ENCODE measurements at regions not wholly inside any gene's neighbourhood (a gene's known extent, or its start where the extent isn't known, plus 50 kb on each side); places are given as distances from the start of the nearest gene placed in this dataset.

DNA sequence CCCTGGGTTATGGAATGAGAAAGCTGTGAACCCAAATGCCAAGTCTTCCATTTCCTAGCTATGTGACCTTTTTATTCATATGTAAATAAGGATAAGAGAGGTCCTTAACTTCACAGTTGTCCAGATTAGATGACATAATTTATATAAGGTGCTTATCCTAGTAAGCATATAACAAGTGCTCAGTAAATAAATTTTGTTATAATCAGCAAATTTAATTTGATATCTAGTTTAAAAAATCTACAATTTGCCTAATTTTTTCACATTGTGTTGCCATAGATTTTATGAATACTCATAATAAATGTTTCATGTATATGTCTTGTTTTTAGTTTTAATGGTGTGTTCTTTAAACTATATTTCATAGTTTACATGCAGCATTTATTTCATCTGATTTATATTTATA is 130.4 kb upstream of the SPRY1 start:
- no peaks in the 10 kb centered on the region for H3K36me3 ChIP-seq
- no peaks in the 10 kb centered on the region for H3K9me3 ChIP-seq
- H3K4me3 ChIP-seq: no peak overlapping the region
- ATAC-seq (no peak), DNase-seq (no peak)
- no peak for TF ChIP-seq POLR2A (IDR thresholded peaks at IDR 0.05)
- TF ChIP-seq, protein P1, sequence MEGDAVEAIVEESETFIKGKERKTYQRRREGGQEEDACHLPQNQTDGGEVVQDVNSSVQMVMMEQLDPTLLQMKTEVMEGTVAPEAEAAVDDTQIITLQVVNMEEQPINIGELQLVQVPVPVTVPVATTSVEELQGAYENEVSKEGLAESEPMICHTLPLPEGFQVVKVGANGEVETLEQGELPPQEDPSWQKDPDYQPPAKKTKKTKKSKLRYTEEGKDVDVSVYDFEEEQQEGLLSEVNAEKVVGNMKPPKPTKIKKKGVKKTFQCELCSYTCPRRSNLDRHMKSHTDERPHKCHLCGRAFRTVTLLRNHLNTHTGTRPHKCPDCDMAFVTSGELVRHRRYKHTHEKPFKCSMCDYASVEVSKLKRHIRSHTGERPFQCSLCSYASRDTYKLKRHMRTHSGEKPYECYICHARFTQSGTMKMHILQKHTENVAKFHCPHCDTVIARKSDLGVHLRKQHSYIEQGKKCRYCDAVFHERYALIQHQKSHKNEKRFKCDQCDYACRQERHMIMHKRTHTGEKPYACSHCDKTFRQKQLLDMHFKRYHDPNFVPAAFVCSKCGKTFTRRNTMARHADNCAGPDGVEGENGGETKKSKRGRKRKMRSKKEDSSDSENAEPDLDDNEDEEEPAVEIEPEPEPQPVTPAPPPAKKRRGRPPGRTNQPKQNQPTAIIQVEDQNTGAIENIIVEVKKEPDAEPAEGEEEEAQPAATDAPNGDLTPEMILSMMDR (IDR thresholded peaks at IDR 0.05 in 4 of 5, conservative IDR thresholded peaks at IDR 0.05 in 1 of 5): no peak
- in situ Hi-C loops (cut with MboI; ENCODE audit: low sequenced_read_pairs in 4 of 4): no loop called here
- H3K4me1 ChIP-seq: no peaks in the 10 kb centered on the region
- H3K27me3 ChIP-seq: no peaks in the 10 kb centered on the region
- no peak overlapping the region for H3K27ac ChIP-seq
- intact Hi-C loops (cut with DNase I; ENCODE audit: low total_unique reads): no loop called here

DNA sequence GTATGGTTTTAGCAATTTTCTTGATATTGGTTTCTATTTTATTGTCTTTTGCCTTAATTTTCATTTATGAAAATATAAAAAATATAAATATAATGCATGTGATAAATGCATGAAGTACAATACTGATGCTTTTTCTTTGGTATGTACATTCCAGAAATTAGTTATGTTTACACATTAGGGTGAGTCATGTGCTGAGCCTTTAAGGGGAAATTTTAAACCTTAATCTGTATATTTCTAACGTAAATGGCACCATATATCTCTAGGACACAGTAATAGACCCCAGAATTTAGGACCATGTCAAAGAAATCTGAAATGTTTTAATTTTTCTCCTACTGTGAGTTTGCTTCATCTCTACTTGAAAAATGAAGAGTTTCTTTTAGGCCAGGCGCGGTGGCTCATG is 117.8 kb upstream of the SPRY1 start:
- Histone ChIP-seq H3K4me3 (no peak overlapping the region), H3K27me3 (no peaks in the 10 kb centered on the region), H3K4me1 (no peaks in the 10 kb centered on the region), H3K27ac (no peak overlapping the region), H3K36me3 (no peaks in the 10 kb centered on the region), H3K9me3 (no peaks in the 10 kb centered on the region)
- no peak for ATAC-seq
- no peak for TF ChIP-seq POLR2A (IDR thresholded peaks at IDR 0.05)
- TF ChIP-seq, protein P1 (IDR thresholded peaks at IDR 0.05 in 4 of 5, conservative IDR thresholded peaks at IDR 0.05 in 1 of 5): no peak
- in situ Hi-C loops (cut with MboI; ENCODE audit: low sequenced_read_pairs in 4 of 4) (no loop called here), intact Hi-C loops (cut with DNase I; ENCODE audit: low total_unique reads) (no loop called here)
- DNase-seq: no peak

- no peak overlapping the region for H3K27ac ChIP-seq
- H3K9me3 ChIP-seq: no peaks in the 10 kb centered on the region
- H3K27me3 ChIP-seq: no peaks in the 10 kb centered on the region
- TF ChIP-seq POLR2A (IDR thresholded peaks at IDR 0.05): no peak
- TF ChIP-seq, protein P1 (IDR thresholded peaks at IDR 0.05 in 4 of 5, conservative IDR thresholded peaks at IDR 0.05 in 1 of 5): no peak
- no peaks in the 10 kb centered on the region for H3K4me1 ChIP-seq
- ATAC-seq (no peak), DNase-seq (no peak)
- intact Hi-C loops (cut with DNase I; ENCODE audit: low total_unique reads) (no loop called here), in situ Hi-C loops (cut with MboI; ENCODE audit: low sequenced_read_pairs in 4 of 4) (no loop called here)
- H3K4me3 ChIP-seq: no peak overlapping the region
- no peaks in the 10 kb centered on the region for H3K36me3 ChIP-seq
Measured at GRCh38 chr4:123283371-123283895, 113.2 kb upstream of the SPRY1 start.

DNA sequence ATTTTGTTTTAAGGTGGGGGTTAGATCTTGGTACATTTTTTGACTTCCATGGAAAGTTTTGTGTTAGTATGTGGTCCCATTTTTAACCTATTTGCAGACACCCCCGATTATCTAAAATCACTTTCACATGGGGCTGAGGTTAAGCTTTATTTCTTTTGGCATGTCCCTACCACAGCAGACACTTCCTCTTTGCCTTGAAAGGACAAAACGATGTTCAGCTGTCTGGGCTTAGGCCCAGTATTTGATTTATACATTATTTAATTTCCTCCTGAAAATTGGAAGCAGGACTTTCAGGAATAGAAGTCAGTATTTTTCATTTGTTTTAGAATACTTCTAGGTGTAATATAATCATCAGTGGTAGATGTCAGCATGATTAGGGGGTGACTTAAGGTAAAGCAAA is 112.4 kb upstream of the SPRY1 start:
- intact Hi-C loops (cut with DNase I; ENCODE audit: low total_unique reads) (no loop called here), in situ Hi-C loops (cut with MboI; ENCODE audit: low sequenced_read_pairs in 4 of 4) (no loop called here)
- no peak overlapping the region for H3K4me3 ChIP-seq
- DNase-seq: no peak
- H3K4me1 ChIP-seq: no peaks in the 10 kb centered on the region
- no peak overlapping the region for H3K27ac ChIP-seq
- TF ChIP-seq, protein P1 (IDR thresholded peaks at IDR 0.05 in 4 of 5, conservative IDR thresholded peaks at IDR 0.05 in 1 of 5): no peak
- no peak for TF ChIP-seq POLR2A (IDR thresholded peaks at IDR 0.05)
- ATAC-seq: no peak
- no peaks in the 10 kb centered on the region for H3K36me3 ChIP-seq
- no peaks in the 10 kb centered on the region for H3K9me3 ChIP-seq
- no peaks in the 10 kb centered on the region for H3K27me3 ChIP-seq

GRCh38 chr4:123286903-123287466 is 109.6 kb upstream of the SPRY1 start:
- Histone ChIP-seq H3K4me1 (no peaks in the 10 kb centered on the region), H3K9me3 (peaks cover 0 to 19% (median 0%) of the 10 kb centered on the region in 3 donors), H3K27ac (no peak overlapping the region), H3K4me3 (no peak overlapping the region), H3K36me3 (peaks cover 0 to 7% of the 10 kb centered on the region in 2 donors), H3K27me3 (no peaks in the 10 kb centered on the region)
- DNase-seq (no peak), ATAC-seq (no peak)
- intact Hi-C loops (cut with DNase I; ENCODE audit: low total_unique reads): no loop called here
- in situ Hi-C loops (cut with MboI; ENCODE audit: low sequenced_read_pairs in 4 of 4): no loop called here
- no peak for TF ChIP-seq POLR2A (IDR thresholded peaks at IDR 0.05)
- TF ChIP-seq, protein P1 (IDR thresholded peaks at IDR 0.05 in 4 of 5, conservative IDR thresholded peaks at IDR 0.05 in 1 of 5): no peak

Measured in gastrocnemius medialis (tissue), 4 donors.